ENCODE measurements at regions not wholly inside any gene's neighbourhood (a gene's known extent, or its start where the extent isn't known, plus 50 kb on each side); places are given as distances from the start of the nearest gene placed in this dataset.

- TF ChIP-seq CTCF (IDR thresholded peaks at IDR 0.05) (no peak), POLR2A (IDR thresholded peaks at IDR 0.05) (no peak)
Measured at GRCh38 chr4:188660796-188661195, 521.6 kb downstream of the TRIML1 start.

Measured in lower leg skin (tissue), 3 donors.